ENCODE measurements at regions not wholly inside any gene's neighbourhood (a gene's known extent, or its start where the extent isn't known, plus 50 kb on each side); places are given as distances from the start of the nearest gene placed in this dataset.

DNA sequence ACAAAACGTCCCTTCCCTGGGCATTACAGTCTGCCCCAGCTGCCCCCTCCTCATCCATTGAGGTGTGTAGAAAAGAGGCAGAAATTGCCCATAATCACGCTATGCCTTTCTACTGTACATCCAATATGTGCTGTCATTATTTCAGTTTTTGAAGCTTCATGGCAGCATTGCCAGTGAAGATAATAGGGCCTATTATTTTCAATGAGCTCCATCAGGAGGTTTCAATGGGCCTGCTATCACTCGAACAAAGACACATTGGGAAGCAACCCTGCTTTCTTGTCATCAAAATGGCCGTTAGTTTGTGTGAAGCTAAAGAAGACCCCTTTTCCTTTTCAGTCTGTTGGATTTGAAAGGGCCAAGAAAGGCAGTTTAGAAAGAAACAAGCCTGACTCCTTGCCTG is 653.8 kb downstream of the NOVA1 start:
- no peaks in the 10 kb centered on the region for H3K36me3 ChIP-seq (ENCODE audit: control insufficient read depth in 2 of 2, extremely low read depth in 1 of 2, insufficient read depth in 2 of 2, low read length in 2 of 2)
- no peaks in the 10 kb centered on the region for H3K9me1 ChIP-seq (replicated peaks; ENCODE audit: control insufficient read depth, extremely low read depth, insufficient read depth, low read length)
- H4K20me1 ChIP-seq (replicated peaks; ENCODE audit: control insufficient read depth, extremely low read depth, insufficient read depth, low read length), result no peaks in the 10 kb centered on the region
- no peaks in the 10 kb centered on the region for H3K9me3 ChIP-seq (replicated peaks; ENCODE audit: control insufficient read depth, insufficient read depth, low read length)
- no peak overlapping the region for H3K27ac ChIP-seq (ENCODE audit: insufficient read depth, low read depth, low read length)
- H3K4me3 ChIP-seq (replicated peaks in 1 of 3; ENCODE audit: insufficient read depth in 1 of 3, low read depth in 1 of 3, low read length in 3 of 3), result no peak overlapping the region
- POLR2A ChIA-PET, result no interaction called here
- TF ChIP-seq MYC (IDR thresholded peaks at IDR 0.05; ENCODE audit: low read depth, low read length) (no peak), POLR2A (IDR thresholded peaks at IDR 0.05; ENCODE audit: low read depth, low read length) (no peak), EZH2 (IDR thresholded peaks at IDR 0.05; ENCODE audit: borderline replicate concordance, low read depth, low read length, severe bottlenecking) (no peak), GATA2 (IDR thresholded peaks at IDR 0.05; ENCODE audit: insufficient read depth, insufficient read length, low read depth, low read length) (no peak), JUN (IDR thresholded peaks at IDR 0.05; ENCODE audit: borderline replicate concordance, insufficient read depth, insufficient read length, low read depth) (no peak), POLR2AphosphoS5 (IDR thresholded peaks at IDR 0.05; ENCODE audit: insufficient read depth, low read depth, low read length) (no peak), FOS (IDR thresholded peaks at IDR 0.05; ENCODE audit: borderline replicate concordance, insufficient read depth, low read length) (no peak)
- TF ChIP-seq, protein P1, sequence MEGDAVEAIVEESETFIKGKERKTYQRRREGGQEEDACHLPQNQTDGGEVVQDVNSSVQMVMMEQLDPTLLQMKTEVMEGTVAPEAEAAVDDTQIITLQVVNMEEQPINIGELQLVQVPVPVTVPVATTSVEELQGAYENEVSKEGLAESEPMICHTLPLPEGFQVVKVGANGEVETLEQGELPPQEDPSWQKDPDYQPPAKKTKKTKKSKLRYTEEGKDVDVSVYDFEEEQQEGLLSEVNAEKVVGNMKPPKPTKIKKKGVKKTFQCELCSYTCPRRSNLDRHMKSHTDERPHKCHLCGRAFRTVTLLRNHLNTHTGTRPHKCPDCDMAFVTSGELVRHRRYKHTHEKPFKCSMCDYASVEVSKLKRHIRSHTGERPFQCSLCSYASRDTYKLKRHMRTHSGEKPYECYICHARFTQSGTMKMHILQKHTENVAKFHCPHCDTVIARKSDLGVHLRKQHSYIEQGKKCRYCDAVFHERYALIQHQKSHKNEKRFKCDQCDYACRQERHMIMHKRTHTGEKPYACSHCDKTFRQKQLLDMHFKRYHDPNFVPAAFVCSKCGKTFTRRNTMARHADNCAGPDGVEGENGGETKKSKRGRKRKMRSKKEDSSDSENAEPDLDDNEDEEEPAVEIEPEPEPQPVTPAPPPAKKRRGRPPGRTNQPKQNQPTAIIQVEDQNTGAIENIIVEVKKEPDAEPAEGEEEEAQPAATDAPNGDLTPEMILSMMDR (IDR thresholded peaks at IDR 0.05; ENCODE audit: extremely low read depth in 1 of 2, insufficient read depth in 1 of 2, low read depth in 1 of 2, low read length in 2 of 2), result no peak
- TF ChIP-seq, protein P2, sequence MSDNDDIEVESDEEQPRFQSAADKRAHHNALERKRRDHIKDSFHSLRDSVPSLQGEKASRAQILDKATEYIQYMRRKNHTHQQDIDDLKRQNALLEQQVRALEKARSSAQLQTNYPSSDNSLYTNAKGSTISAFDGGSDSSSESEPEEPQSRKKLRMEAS (IDR thresholded peaks at IDR 0.05; ENCODE audit: insufficient read depth, insufficient read length), result no peak
- intact Hi-C loops (cut with micrococcal nuclease) (no loop called here), dilution Hi-C loops (cut with MboI; ENCODE audit: extremely low pct_ligation_motif_present, low sequenced_read_pairs) (no loop called here)
- DNase-seq (ENCODE audit: low read depth, low spot score), result no peak
- CTCF ChIA-PET, result interaction anchor here (1.0 to 1.2 kb wide), 2 partner anchors 10 to 64 kb away, joined by 3 to 4 read pairs; no protein-coding TSS in a partner anchor
- no peak overlapping the region for H3K4me2 ChIP-seq (ENCODE audit: insufficient read depth, low read length)
- no peaks in the 10 kb centered on the region for H3K4me1 ChIP-seq (ENCODE audit: control insufficient read depth, extremely low read depth, insufficient read depth, low read length)
- peaks cover 0 to 2% of the 10 kb centered on the region in 2 experiments for H3K27me3 ChIP-seq (ENCODE audit: control insufficient read depth in 2 of 2, insufficient read depth in 2 of 2, low read length in 2 of 2)
- no peak overlapping the region for H3K9ac ChIP-seq (replicated peaks; ENCODE audit: extremely low read depth, insufficient read depth, low read length)
- BruUV-seq (replicated peaks), result no TSS peak
- FAIRE-seq, result no peak
- no peak overlapping the region for H2AFZ ChIP-seq (ENCODE audit: low read depth, low read length)
- no peaks in the 10 kb centered on the region for H3K79me2 ChIP-seq (ENCODE audit: control insufficient read depth, insufficient read depth, low read length)
